ENCODE measurements at regions not wholly inside any gene's neighbourhood (a gene's known extent, or its start where the extent isn't known, plus 50 kb on each side); places are given as distances from the start of the nearest gene placed in this dataset.

DNA sequence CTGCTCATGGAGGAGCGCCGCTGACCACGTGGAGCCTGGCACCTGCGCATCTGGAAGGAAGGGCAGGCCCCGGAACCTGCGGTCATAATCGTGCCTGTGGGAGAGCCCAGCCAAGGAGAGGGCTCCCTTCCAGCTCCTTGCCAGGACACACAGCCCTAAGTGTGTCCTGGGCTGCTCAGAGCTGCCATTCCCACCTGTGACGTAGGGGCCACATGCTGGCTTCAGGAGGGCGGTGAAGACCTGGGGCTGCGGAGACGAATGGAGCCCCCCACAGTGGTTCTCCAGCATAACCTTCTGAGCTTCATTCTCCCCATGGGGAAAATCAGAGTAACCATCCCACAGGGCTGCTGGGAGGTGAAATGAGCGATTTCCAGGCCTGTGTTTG, 127.6 kb upstream of the CHST15 start:
- H2AFZ ChIP-seq, result no peak overlapping the region
- H3K4me1 ChIP-seq (ENCODE audit: insufficient read depth), result peaks cover 14% of the 10 kb centered on the region
- peaks cover 5% of the 10 kb centered on the region for H3K27me3 ChIP-seq
- no peak overlapping the region for H3K27ac ChIP-seq
- H3K9me2 ChIP-seq (replicated peaks; ENCODE audit: insufficient read depth), result no peaks in the 10 kb centered on the region
- H3K4me3 ChIP-seq, result no peak overlapping the region
- TF ChIP-seq EZH2phosphoT487 (IDR thresholded peaks at IDR 0.05; ENCODE audit: low read depth, severe bottlenecking, unreplicated experiment) (no peak), EZH2 (IDR thresholded peaks at IDR 0.05; ENCODE audit: borderline replicate concordance) (no peak)
- H4K20me1 ChIP-seq (ENCODE audit: insufficient read depth, poor library complexity, severe bottlenecking), result no peaks in the 10 kb centered on the region
- H3K36me3 ChIP-seq (replicated peaks; ENCODE audit: insufficient read depth, low read depth), result no peaks in the 10 kb centered on the region
- no peaks in the 10 kb centered on the region for H3K79me2 ChIP-seq
- H3K9me3 ChIP-seq (ENCODE audit: low read depth), result no peaks in the 10 kb centered on the region
- no peak for DNase-seq (ENCODE audit: low spot score)
- no peak overlapping the region for H3K4me2 ChIP-seq
- WGBS (ENCODE audit: low lambda C conversion rate, missing lambda C conversion rate), result 90% methylated on average over 12 of the region's 12 CpGs

DNA sequence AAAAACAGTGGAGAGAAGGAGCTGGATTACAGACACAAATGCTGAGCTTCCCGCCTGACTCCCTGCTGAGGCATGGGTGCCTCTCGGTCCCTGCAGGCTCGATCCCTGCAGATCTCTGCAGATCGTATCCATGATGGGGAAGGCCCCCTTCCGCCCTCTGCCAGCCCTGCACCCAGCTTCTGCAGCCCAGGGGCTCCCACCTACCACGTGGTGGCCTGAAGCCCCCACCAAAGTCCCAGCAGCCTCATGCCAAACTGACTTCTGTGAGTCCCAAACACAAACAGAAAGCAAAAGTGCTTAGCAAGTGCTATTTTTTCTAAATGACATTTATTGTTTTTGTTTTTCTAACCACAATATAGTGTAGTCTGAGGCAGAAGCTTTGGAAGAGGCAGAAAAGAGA, 127.1 kb upstream of the CHST15 start:
- TF ChIP-seq CTCF (IDR thresholded peaks at IDR 0.05; ENCODE audit: poor library complexity) (no peak), EZH2phosphoT487 (IDR thresholded peaks at IDR 0.05; ENCODE audit: low read depth, severe bottlenecking, unreplicated experiment) (no peak), EZH2 (IDR thresholded peaks at IDR 0.05; ENCODE audit: borderline replicate concordance) (no peak)
- Histone ChIP-seq H3K4me2 (no peak overlapping the region), H3K27ac (no peak overlapping the region), H3K79me2 (no peaks in the 10 kb centered on the region), H3K36me3 (replicated peaks; ENCODE audit: insufficient read depth, low read depth) (no peaks in the 10 kb centered on the region), H3K9me2 (replicated peaks; ENCODE audit: insufficient read depth) (no peaks in the 10 kb centered on the region), H3K4me3 (no peak overlapping the region), H2AFZ (no peak overlapping the region), H3K4me1 (ENCODE audit: insufficient read depth) (peaks cover 14% of the 10 kb centered on the region), H3K9me3 (ENCODE audit: low read depth) (no peaks in the 10 kb centered on the region), H4K20me1 (ENCODE audit: insufficient read depth, poor library complexity, severe bottlenecking) (no peaks in the 10 kb centered on the region), H3K27me3 (peaks cover 5% of the 10 kb centered on the region)
- 81% methylated on average over 6 of the region's 6 CpGs for WGBS (ENCODE audit: low lambda C conversion rate, missing lambda C conversion rate)
- no peak for DNase-seq (ENCODE audit: low spot score)

GRCh38 chr10:124219655-124220054, 126.3 kb upstream of the CHST15 start:
- Histone ChIP-seq H2AFZ (no peak overlapping the region), H3K4me2 (no peak overlapping the region), H3K4me3 (no peak overlapping the region), H3K27me3 (peaks cover 5% of the 10 kb centered on the region), H3K4me1 (ENCODE audit: insufficient read depth) (peaks cover 14% of the 10 kb centered on the region), H3K27ac (no peak overlapping the region), H3K79me2 (no peaks in the 10 kb centered on the region), H4K20me1 (ENCODE audit: insufficient read depth, poor library complexity, severe bottlenecking) (no peaks in the 10 kb centered on the region), H3K9me2 (replicated peaks; ENCODE audit: insufficient read depth) (no peaks in the 10 kb centered on the region), H3K9me3 (ENCODE audit: low read depth) (no peaks in the 10 kb centered on the region), H3K36me3 (replicated peaks; ENCODE audit: insufficient read depth, low read depth) (no peaks in the 10 kb centered on the region)
- no peak for DNase-seq (ENCODE audit: low spot score)
- WGBS (ENCODE audit: low lambda C conversion rate, missing lambda C conversion rate), result 78% methylated on average over 7 of the region's 7 CpGs
- no peak for TF ChIP-seq EZH2phosphoT487 (IDR thresholded peaks at IDR 0.05; ENCODE audit: low read depth, severe bottlenecking, unreplicated experiment)
- TF ChIP-seq EZH2 (IDR thresholded peaks at IDR 0.05; ENCODE audit: borderline replicate concordance), result no peak
- TF ChIP-seq CTCF (IDR thresholded peaks at IDR 0.05; ENCODE audit: poor library complexity), result no peak

DNA sequence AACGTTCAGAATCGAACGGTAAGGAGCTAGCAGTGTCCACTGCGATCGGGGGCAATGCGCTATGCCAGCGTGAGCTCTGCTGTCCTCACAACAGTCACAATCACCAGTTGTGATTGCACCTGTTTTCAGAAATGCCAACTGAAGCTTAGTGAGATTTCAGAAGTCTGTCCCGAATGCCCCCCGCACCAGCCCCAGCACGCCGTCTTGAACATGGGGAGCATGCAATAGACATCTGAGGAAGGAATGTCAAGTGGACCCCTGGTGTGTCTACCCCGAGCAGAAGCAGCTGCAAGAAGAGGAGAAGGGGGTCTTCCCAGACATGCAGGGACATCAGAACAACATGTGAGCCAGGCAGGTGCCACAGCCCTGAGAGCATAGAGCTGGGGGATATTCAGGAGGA, 125.7 kb upstream of the CHST15 start:
- Histone ChIP-seq H3K4me1 (ENCODE audit: insufficient read depth) (peaks cover 14% of the 10 kb centered on the region), H3K36me3 (replicated peaks; ENCODE audit: insufficient read depth, low read depth) (no peaks in the 10 kb centered on the region), H3K4me3 (no peak overlapping the region), H3K9me2 (replicated peaks; ENCODE audit: insufficient read depth) (no peaks in the 10 kb centered on the region), H3K4me2 (no peak overlapping the region), H2AFZ (no peak overlapping the region), H4K20me1 (ENCODE audit: insufficient read depth, poor library complexity, severe bottlenecking) (no peaks in the 10 kb centered on the region), H3K79me2 (no peaks in the 10 kb centered on the region), H3K9me3 (ENCODE audit: low read depth) (no peaks in the 10 kb centered on the region), H3K27ac (no peak overlapping the region), H3K27me3 (peaks cover 5% of the 10 kb centered on the region)
- WGBS (ENCODE audit: low lambda C conversion rate, missing lambda C conversion rate), result 87% methylated on average over 12 of the region's 12 CpGs
- no peak for DNase-seq (ENCODE audit: low spot score)
- TF ChIP-seq CTCF (IDR thresholded peaks at IDR 0.05; ENCODE audit: poor library complexity), result no peak
- TF ChIP-seq EZH2 (IDR thresholded peaks at IDR 0.05; ENCODE audit: borderline replicate concordance), result no peak
- no peak for TF ChIP-seq EZH2phosphoT487 (IDR thresholded peaks at IDR 0.05; ENCODE audit: low read depth, severe bottlenecking, unreplicated experiment)
